Myocyte (in vitro differentiated cells): ENCODE measurements at regions not wholly inside any gene's neighbourhood (a gene's known extent, or its start where the extent isn't known, plus 50 kb on each side); places are given as distances from the start of the nearest gene placed in this dataset.
"Not testable (repeated sequence)": the region's sequence is repeated elsewhere in the genome, so short reads cannot be mapped to it uniquely, and the experiment has no call there.

ENCODE experiments used
- DNase-seq: peaks from one replicate; pipeline ENCODE4 v3.0.0-alpha.2; 2012; ENCODE audit warnings: low read depth

GRCh38 chr1:188017921-188018320, 1189.2 kb downstream of the PLA2G4A start:
- no peak for DNase-seq

GRCh38 chr1:188022661-188023060, 1193.9 kb downstream of the PLA2G4A start:
- DNase-seq = no peak

GRCh38 chr1:188023206-188023605, 1194.5 kb downstream of the PLA2G4A start:
- DNase-seq = no peak

GRCh38 chr1:188027613-188028012, 1198.9 kb downstream of the PLA2G4A start:
- DNase-seq = peak; percentile 45

GRCh38 chr1:188037572-188037971, 1208.8 kb downstream of the PLA2G4A start:
- DNase-seq = not testable (repeated sequence)

DNA sequence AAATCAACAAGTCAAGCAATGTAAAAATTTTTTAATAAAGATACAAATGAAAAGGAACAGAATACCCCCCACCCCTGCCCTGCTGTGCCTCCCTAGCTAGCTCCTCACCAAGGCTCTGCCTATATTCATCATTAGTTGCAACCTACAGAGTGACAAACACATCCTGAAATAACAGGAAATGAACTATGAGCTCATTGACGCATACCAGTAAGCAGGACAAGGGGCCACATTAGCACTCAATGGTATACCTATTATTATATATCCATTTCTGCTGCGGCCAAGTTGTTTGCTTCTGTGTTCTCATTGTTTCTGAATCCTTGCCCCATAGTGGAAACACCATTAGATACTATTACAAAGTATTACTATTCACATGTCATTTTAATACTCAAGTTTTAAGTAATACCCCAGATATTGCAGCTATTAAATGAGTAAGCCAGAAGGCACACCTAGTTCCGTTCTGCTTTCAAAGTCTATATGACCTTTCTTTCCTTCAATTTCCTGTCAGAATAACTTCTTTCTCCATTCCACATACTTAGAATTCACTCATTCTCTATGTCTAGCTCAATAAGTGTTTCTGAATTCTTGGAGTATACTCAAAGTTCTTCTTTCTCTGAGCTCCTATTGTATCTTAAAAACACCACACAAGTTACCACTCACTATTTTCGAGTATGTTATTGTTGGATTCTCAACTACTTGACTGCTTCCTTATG, 1214.9 kb downstream of the PLA2G4A start:
- DNase-seq = no peak

- DNase-seq = no peak
Observed at GRCh38 chr1:188050250-188050649, 1221.5 kb downstream of the PLA2G4A start.

- no peak for DNase-seq
Observed at GRCh38 chr1:188056011-188056410, 1227.3 kb downstream of the PLA2G4A start.

DNA sequence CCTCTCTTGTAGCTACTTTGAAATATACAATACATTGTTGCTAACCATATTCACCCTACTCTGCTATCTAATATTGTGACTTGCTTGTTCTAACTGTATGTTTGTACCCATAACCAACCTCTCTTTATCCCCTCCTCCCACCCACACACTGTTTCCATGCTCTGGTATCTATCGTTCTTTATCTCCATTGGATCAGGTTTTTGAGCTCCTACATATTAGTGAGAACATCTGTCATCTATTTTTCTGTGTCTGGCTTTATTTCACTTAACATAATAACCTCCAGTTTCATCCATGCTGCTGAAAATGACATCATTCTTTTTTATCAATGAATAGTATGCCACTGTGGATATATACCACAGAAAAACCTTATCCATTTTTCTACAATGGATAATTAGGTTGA, 1230.1 kb downstream of the PLA2G4A start:
- no peak for DNase-seq

DNA sequence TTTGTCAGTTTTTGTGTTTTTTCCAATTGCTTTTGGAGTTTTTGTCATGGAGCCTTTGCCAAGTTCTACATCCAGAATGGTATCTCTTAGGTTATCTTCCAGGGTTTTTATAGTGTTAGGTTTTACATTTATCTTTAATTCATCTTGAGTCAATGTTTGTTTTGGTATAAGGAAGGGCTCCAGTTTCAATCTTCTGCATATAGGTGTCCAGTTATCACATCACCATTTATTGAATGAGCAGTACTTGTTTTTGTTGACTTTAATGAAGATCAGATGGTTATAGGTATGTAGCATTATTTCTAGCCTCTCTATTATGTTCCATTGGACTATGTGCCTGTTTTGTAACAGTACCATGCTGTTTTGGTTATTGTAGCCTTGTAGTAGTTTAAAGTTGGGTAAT, 1233.1 kb downstream of the PLA2G4A start:
- no peak for DNase-seq

- no peak for DNase-seq
Observed at GRCh38 chr1:188062456-188062855, 1233.7 kb downstream of the PLA2G4A start.

GRCh38 chr1:188065917-188066316, 1237.2 kb downstream of the PLA2G4A start:
- DNase-seq = no peak

DNA sequence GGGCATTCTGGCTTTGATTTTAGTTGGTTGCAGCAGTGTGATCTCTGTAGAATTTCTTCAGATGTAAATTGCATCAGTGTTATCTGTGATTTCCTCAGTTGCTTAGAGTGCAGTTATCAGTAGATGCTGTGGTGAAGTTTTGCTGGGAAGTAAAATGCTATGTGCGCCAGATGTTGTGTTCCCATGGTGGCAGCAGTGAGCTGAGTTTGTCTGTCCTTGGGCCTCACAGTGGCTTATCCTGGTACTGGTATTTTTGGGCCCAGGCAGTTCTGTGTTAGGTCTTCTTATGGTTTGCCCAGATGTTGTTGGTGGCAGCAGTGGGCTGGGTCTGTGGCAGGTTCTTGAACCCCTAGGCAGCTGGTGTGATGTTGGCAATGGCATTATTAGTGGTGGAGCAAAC, 1242.1 kb downstream of the PLA2G4A start:
- no peak for DNase-seq

DNA sequence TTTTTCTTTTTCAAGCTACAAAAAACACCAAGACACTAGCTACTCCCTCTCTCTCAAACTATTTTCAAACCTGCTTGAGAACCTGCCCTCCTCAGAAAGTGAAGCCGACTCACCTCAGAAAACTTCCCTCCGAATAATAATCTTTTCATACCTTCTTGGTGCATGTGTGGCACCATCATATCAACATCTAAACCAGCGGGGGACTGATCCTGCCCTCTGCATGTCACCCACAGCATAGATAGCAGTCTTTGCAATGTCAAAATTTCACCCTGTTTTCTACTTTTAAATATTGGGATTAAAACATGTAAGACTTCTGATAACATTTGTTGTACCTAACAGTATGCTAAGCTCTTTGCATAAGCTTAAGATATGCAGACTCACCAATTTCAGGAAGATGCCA, 1260.3 kb downstream of the PLA2G4A start:
- no peak for DNase-seq

DNA sequence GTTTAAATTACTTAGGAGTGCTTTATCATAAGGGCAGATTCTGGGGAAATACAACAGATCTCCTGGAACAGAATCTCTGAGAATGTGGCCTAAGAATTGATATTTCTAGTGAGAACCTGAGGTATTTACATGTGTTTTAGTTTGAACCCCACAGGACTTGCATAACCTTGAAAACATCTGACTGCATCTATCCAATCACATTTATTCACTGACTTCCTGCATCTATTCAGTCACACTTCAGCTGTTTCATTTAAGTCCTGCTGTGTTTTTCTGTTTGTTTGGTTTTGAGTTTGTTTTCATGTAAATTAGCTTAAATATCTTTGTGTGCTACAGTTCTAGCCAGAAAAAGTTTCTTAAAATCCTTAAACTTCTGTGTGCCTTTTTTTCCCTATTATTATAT, 1260.7 kb downstream of the PLA2G4A start:
- no peak for DNase-seq

DNA sequence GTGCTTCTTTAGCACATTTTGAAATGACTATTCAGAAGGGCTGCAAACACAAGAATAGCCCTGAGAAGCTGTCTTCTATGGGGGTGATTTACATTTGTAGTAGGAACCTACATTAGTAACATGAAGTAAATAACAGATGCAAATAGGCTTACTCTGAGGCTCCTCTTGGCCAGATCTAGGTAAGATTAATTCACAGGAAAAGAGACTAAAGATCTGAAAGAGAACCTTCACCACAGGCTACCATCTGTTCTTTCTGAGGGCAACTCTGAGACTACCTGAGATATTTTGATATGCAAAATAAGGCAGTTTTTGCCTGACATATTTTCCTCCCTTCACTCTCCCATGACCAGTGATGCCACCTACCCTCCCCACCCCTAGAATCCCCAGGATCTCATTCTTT, 1267.8 kb downstream of the PLA2G4A start:
- no peak for DNase-seq

DNA sequence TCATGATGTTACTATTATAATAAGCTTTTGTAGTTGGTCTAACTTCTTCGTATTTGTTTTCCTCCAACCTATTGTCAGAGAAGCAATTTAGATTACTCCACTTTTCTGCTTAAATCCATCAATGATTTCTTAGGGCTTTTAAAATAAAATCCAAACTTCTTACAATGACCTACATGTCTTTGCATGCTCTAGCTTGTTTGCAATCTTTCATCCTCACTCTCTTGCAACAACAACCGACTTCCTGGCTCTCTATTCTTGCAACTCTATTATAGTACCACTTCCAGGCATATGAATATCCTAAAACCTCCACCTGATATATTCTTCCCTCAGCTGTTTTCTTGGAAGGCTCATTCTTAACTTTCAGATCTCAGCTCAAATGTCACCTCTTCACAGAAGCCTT, 1288.7 kb downstream of the PLA2G4A start:
- DNase-seq = no peak

GRCh38 chr1:188122646-188123045, 1293.9 kb downstream of the PLA2G4A start:
- DNase-seq = no peak

GRCh38 chr1:188127507-188127906, 1298.8 kb downstream of the PLA2G4A start:
- no peak for DNase-seq

GRCh38 chr1:188128761-188129160, 1300.0 kb downstream of the PLA2G4A start:
- no peak for DNase-seq

DNA sequence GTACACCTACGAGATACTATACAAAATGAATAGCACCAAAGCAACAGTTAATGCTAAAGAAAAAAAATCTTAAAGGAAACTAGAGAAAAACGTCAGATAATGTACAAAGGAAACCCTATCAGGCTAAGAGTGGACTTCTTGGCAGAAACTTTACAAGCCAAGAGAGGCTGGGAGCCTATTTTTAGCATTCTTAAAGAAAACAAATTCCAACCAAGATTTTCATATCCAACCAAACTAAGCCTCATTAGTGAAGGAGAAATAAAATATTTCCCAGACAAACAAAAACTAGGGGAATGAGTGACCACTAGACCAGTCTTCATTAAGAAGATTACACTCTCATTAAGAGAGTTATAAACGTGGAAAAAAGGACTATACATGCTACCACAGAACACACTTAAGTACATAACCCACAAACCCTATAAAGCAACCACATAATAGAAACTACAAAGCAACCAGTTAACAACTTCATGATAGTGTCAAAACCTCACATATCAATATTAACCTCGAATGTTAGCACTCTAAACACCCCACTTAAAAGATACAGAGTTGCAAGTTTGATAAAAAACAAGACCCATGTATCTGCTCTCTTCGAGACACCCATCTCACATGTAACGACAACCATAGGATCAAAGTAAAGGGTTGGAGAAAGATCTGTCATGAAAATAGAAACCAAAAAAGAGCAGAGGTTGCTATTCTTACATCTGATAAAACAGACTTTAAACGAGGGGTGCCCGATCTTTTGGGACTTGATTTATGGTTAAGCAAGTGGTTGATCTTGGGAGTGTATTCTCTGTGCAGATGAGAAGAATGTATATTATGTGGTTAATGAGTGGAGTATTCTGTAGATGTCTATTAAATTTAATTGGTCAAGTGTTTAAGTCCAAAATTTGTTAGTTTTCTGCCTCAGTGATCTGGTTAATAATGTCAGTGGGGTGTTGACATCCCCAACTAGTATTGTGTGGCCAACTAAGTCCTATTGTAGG, 1301.4 kb downstream of the PLA2G4A start:
- peak; percentile 3 for DNase-seq

- DNase-seq = no peak
Observed at GRCh38 chr1:188137221-188137620, 1308.5 kb downstream of the PLA2G4A start.
